ENCODE measurements at regions not wholly inside any gene's neighbourhood (a gene's known extent, or its start where the extent isn't known, plus 50 kb on each side); places are given as distances from the start of the nearest gene placed in this dataset.
"Not testable (repeated sequence)": the region's sequence is repeated elsewhere in the genome, so short reads cannot be mapped to it uniquely, and the experiment has no call there.

DNA sequence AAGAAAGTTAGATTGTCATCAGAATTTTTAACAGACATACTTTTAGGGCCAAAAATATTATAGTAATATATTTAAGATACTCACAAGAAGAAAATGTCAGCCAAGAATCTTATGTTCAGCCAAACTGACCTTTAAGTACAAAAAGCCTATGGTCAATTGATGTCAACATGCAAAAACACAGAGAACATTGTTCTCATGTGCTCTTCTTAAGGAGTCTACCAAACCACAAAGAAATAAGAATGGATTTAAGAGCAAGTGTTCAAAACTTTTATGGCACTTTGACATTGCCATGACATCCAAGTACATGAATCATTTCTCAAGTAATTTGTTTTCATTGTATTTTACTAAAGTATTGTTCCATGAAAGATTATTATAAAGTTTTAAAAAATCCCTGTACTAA is 180.4 kb downstream of the TMEM26 start:
- no peaks in the 10 kb centered on the region for H3K4me1 ChIP-seq (ENCODE audit: control insufficient read depth, insufficient read depth, low read length)
- no peaks in the 10 kb centered on the region for H3K36me3 ChIP-seq (ENCODE audit: control insufficient read depth in 2 of 2, insufficient read depth in 2 of 2, low read length in 2 of 2)
- no peaks in the 10 kb centered on the region for H3K9me3 ChIP-seq (ENCODE audit: control insufficient read depth in 2 of 2, low read length in 2 of 2)
- H3K27ac ChIP-seq (ENCODE audit: low read length): no peak overlapping the region
- H3K27me3 ChIP-seq (ENCODE audit: control insufficient read depth in 1 of 2, insufficient read depth in 2 of 2, low read length in 2 of 2): no peaks in the 10 kb centered on the region
- H3K4me3 ChIP-seq (ENCODE audit: low read length in 2 of 2): no peak overlapping the region
- no peak overlapping the region for H3K9ac ChIP-seq (ENCODE audit: low read length in 2 of 2)

- no peaks in the 10 kb centered on the region for H3K27me3 ChIP-seq (ENCODE audit: control insufficient read depth in 1 of 2, insufficient read depth in 2 of 2, low read length in 2 of 2)
- H3K4me1 ChIP-seq (ENCODE audit: control insufficient read depth, insufficient read depth, low read length): no peaks in the 10 kb centered on the region
- no peak overlapping the region for H3K4me3 ChIP-seq (ENCODE audit: low read length in 2 of 2)
- no peak overlapping the region for H3K27ac ChIP-seq (ENCODE audit: low read length)
- H3K9me3 ChIP-seq (ENCODE audit: control insufficient read depth in 2 of 2, low read length in 2 of 2): no peaks in the 10 kb centered on the region
- H3K36me3 ChIP-seq (ENCODE audit: control insufficient read depth in 2 of 2, insufficient read depth in 2 of 2, low read length in 2 of 2): no peaks in the 10 kb centered on the region
- H3K9ac ChIP-seq (ENCODE audit: low read length in 2 of 2): no peak overlapping the region
Observed at GRCh38 chr10:61271127-61271780, 181.9 kb downstream of the TMEM26 start.

DNA sequence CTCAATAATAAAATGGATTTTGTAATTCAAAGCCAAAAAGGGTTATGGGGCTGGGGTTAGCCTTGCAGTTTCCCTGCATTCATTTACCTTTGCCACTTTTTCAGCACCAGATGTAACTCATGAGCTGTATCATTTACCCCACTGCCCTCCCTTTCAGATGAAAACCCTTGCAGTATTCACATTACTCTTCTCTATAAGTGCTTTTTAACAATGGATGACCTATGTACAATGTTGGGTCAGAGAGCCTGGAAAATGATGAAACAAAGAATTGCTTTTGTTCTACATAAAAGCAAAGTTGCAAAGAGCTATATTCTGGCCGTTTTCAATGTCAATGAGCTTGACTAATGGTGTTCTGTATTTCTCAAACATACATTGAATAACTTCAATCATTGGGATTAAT is 189.7 kb downstream of the TMEM26 start:
- Histone ChIP-seq H3K4me1 (ENCODE audit: control insufficient read depth, insufficient read depth, low read length) (no peaks in the 10 kb centered on the region), H3K9me3 (ENCODE audit: control insufficient read depth in 2 of 2, low read length in 2 of 2) (no peaks in the 10 kb centered on the region), H3K27me3 (ENCODE audit: control insufficient read depth in 1 of 2, insufficient read depth in 2 of 2, low read length in 2 of 2) (no peaks in the 10 kb centered on the region), H3K36me3 (ENCODE audit: control insufficient read depth in 2 of 2, insufficient read depth in 2 of 2, low read length in 2 of 2) (no peaks in the 10 kb centered on the region), H3K4me3 (ENCODE audit: low read length in 2 of 2) (no peak overlapping the region), H3K9ac (ENCODE audit: low read length in 2 of 2) (no peak overlapping the region), H3K27ac (ENCODE audit: low read length) (no peak overlapping the region)

- Histone ChIP-seq H3K36me3 (ENCODE audit: control insufficient read depth in 2 of 2, insufficient read depth in 2 of 2, low read length in 2 of 2) (no peaks in the 10 kb centered on the region), H3K4me1 (ENCODE audit: control insufficient read depth, insufficient read depth, low read length) (no peaks in the 10 kb centered on the region), H3K4me3 (ENCODE audit: low read length in 2 of 2) (no peak overlapping the region), H3K9me3 (ENCODE audit: control insufficient read depth in 2 of 2, low read length in 2 of 2) (no peaks in the 10 kb centered on the region), H3K9ac (ENCODE audit: low read length in 2 of 2) (no peak overlapping the region), H3K27ac (ENCODE audit: low read length) (no peak overlapping the region), H3K27me3 (ENCODE audit: control insufficient read depth in 1 of 2, insufficient read depth in 2 of 2, low read length in 2 of 2) (no peaks in the 10 kb centered on the region)
Observed at GRCh38 chr10:61262486-61263261, 190.5 kb downstream of the TMEM26 start.

GRCh38 chr10:61257956-61258496 is 195.2 kb downstream of the TMEM26 start:
- Histone ChIP-seq H3K27me3 (ENCODE audit: control insufficient read depth in 1 of 2, insufficient read depth in 2 of 2, low read length in 2 of 2) (no peaks in the 10 kb centered on the region), H3K36me3 (ENCODE audit: control insufficient read depth in 2 of 2, insufficient read depth in 2 of 2, low read length in 2 of 2) (no peaks in the 10 kb centered on the region), H3K27ac (ENCODE audit: low read length) (no peak overlapping the region), H3K4me1 (ENCODE audit: control insufficient read depth, insufficient read depth, low read length) (no peaks in the 10 kb centered on the region), H3K9ac (ENCODE audit: low read length in 2 of 2) (no peak overlapping the region), H3K9me3 (ENCODE audit: control insufficient read depth in 2 of 2, low read length in 2 of 2) (no peaks in the 10 kb centered on the region), H3K4me3 (ENCODE audit: low read length in 2 of 2) (no peak overlapping the region)

GRCh38 chr10:61257136-61257535 is 196.0 kb downstream of the TMEM26 start:
- no peaks in the 10 kb centered on the region for H3K9me3 ChIP-seq (ENCODE audit: control insufficient read depth in 2 of 2, low read length in 2 of 2)
- H3K27ac ChIP-seq (ENCODE audit: low read length): no peak overlapping the region
- H3K36me3 ChIP-seq (ENCODE audit: control insufficient read depth in 2 of 2, insufficient read depth in 2 of 2, low read length in 2 of 2): no peaks in the 10 kb centered on the region
- no peaks in the 10 kb centered on the region for H3K4me1 ChIP-seq (ENCODE audit: control insufficient read depth, insufficient read depth, low read length)
- no peaks in the 10 kb centered on the region for H3K27me3 ChIP-seq (ENCODE audit: control insufficient read depth in 1 of 2, insufficient read depth in 2 of 2, low read length in 2 of 2)
- H3K9ac ChIP-seq (ENCODE audit: low read length in 2 of 2): no peak overlapping the region
- no peak overlapping the region for H3K4me3 ChIP-seq (ENCODE audit: low read length in 2 of 2)

- not testable (repeated sequence) for H3K27me3 ChIP-seq (ENCODE audit: control insufficient read depth in 1 of 2, insufficient read depth in 2 of 2, low read length in 2 of 2); H3K4me3 ChIP-seq (ENCODE audit: low read length in 2 of 2); H3K36me3 ChIP-seq (ENCODE audit: control insufficient read depth in 2 of 2, insufficient read depth in 2 of 2, low read length in 2 of 2); H3K27ac ChIP-seq (ENCODE audit: low read length); H3K9ac ChIP-seq (ENCODE audit: low read length in 2 of 2); H3K9me3 ChIP-seq (ENCODE audit: control insufficient read depth in 2 of 2, low read length in 2 of 2); H3K4me1 ChIP-seq (ENCODE audit: control insufficient read depth, insufficient read depth, low read length)
Observed at GRCh38 chr10:61252326-61252725, 200.9 kb downstream of the TMEM26 start.

DNA sequence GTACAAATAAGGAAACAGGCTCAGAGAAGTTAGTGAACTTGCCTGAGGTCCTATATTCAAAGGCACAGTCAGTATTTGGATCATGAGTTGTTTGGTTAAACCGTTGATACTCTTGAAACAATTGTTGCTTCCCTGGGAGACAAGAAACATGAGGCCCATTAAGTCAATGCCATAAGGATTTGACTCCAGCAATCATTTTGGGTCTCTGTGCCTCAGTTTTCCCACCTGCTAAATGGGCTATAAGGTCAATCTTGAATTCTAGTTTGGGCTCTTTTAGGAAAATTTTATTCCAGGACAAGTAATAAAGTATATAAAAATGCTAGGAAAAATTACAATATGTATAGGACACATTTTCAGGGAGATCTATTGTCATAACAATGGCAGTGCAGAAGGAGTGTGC is 202.1 kb downstream of the TMEM26 start:
- H3K4me3 ChIP-seq (ENCODE audit: low read length in 2 of 2): no peak overlapping the region
- H3K36me3 ChIP-seq (ENCODE audit: control insufficient read depth in 2 of 2, insufficient read depth in 2 of 2, low read length in 2 of 2): no peaks in the 10 kb centered on the region
- H3K9me3 ChIP-seq (ENCODE audit: control insufficient read depth in 2 of 2, low read length in 2 of 2): no peaks in the 10 kb centered on the region
- no peaks in the 10 kb centered on the region for H3K27me3 ChIP-seq (ENCODE audit: control insufficient read depth in 1 of 2, insufficient read depth in 2 of 2, low read length in 2 of 2)
- no peak overlapping the region for H3K27ac ChIP-seq (ENCODE audit: low read length)
- H3K4me1 ChIP-seq (ENCODE audit: control insufficient read depth, insufficient read depth, low read length): no peaks in the 10 kb centered on the region
- no peak overlapping the region for H3K9ac ChIP-seq (ENCODE audit: low read length in 2 of 2)

GRCh38 chr10:61250131-61250530 is 203.1 kb downstream of the TMEM26 start:
- H3K36me3 ChIP-seq (ENCODE audit: control insufficient read depth in 2 of 2, insufficient read depth in 2 of 2, low read length in 2 of 2): no peaks in the 10 kb centered on the region
- no peak overlapping the region for H3K9ac ChIP-seq (ENCODE audit: low read length in 2 of 2)
- no peaks in the 10 kb centered on the region for H3K9me3 ChIP-seq (ENCODE audit: control insufficient read depth in 2 of 2, low read length in 2 of 2)
- H3K27me3 ChIP-seq (ENCODE audit: control insufficient read depth in 1 of 2, insufficient read depth in 2 of 2, low read length in 2 of 2): no peaks in the 10 kb centered on the region
- no peaks in the 10 kb centered on the region for H3K4me1 ChIP-seq (ENCODE audit: control insufficient read depth, insufficient read depth, low read length)
- no peak overlapping the region for H3K27ac ChIP-seq (ENCODE audit: low read length)
- H3K4me3 ChIP-seq (ENCODE audit: low read length in 2 of 2): no peak overlapping the region

DNA sequence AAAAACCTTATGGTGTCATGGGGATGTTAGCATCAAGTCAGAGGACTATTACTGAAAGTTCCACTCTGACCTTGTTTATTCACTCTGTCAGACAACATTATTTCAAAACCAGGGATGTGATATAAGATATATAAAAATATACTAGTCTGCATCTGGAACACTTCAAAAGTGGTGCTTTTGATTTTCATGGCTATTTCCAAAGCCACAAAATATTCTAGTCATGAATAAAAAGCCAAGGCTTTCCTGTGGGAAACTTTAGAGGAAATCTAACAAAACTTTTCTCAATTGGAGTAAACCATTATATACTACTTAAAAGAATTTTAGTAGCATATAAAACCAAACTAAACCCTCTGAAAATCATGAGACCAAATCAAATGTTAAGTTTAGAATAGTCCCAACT is 205.2 kb downstream of the TMEM26 start:
- no peak overlapping the region for H3K27ac ChIP-seq (ENCODE audit: low read length)
- H3K27me3 ChIP-seq (ENCODE audit: control insufficient read depth in 1 of 2, insufficient read depth in 2 of 2, low read length in 2 of 2): no peaks in the 10 kb centered on the region
- H3K9me3 ChIP-seq (ENCODE audit: control insufficient read depth in 2 of 2, low read length in 2 of 2): no peaks in the 10 kb centered on the region
- no peak overlapping the region for H3K4me3 ChIP-seq (ENCODE audit: low read length in 2 of 2)
- no peaks in the 10 kb centered on the region for H3K36me3 ChIP-seq (ENCODE audit: control insufficient read depth in 2 of 2, insufficient read depth in 2 of 2, low read length in 2 of 2)
- H3K9ac ChIP-seq (ENCODE audit: low read length in 2 of 2): no peak overlapping the region
- no peaks in the 10 kb centered on the region for H3K4me1 ChIP-seq (ENCODE audit: control insufficient read depth, insufficient read depth, low read length)

DNA sequence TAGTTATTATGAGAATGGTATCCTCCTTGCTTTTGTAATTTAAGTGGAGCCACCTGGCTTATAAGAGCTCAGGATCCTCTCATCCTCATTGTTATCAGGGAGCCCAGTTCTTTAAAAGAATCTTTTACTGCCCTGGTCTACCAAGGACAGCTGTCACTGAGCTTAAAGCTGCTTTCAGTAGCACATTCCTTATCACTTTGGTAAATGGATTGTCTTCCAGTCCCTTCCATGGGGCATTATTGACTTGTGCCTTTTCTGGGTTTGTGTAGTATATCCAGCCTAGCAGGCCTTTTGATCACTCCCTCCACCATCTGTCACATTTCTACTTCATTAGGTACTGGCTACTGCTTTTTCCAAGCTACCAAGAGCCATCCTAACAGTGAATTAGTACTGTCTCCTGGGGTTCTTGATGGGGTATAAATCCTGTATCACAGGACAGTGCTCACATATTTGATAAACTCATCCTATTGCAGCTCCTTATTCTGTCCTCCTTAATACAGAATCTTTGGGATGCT is 208.9 kb downstream of the TMEM26 start:
- H3K4me3 ChIP-seq (ENCODE audit: low read length in 2 of 2): no peak overlapping the region
- H3K9ac ChIP-seq (ENCODE audit: low read length in 2 of 2): no peak overlapping the region
- H3K4me1 ChIP-seq (ENCODE audit: control insufficient read depth, insufficient read depth, low read length): no peaks in the 10 kb centered on the region
- no peaks in the 10 kb centered on the region for H3K36me3 ChIP-seq (ENCODE audit: control insufficient read depth in 2 of 2, insufficient read depth in 2 of 2, low read length in 2 of 2)
- no peak overlapping the region for H3K27ac ChIP-seq (ENCODE audit: low read length)
- no peaks in the 10 kb centered on the region for H3K9me3 ChIP-seq (ENCODE audit: control insufficient read depth in 2 of 2, low read length in 2 of 2)
- H3K27me3 ChIP-seq (ENCODE audit: control insufficient read depth in 1 of 2, insufficient read depth in 2 of 2, low read length in 2 of 2): no peaks in the 10 kb centered on the region

Data from stomach smooth muscle (tissue), 2 donors.